GM12878 (cell line): ENCODE measurements at regions not wholly inside any gene's neighbourhood (a gene's known extent, or its start where the extent isn't known, plus 50 kb on each side); places are given as distances from the start of the nearest gene placed in this dataset.

Experiments
- ATAC-seq: fragments of 200-7000 bp; cut with Tn5 transposase; 3 replicates; pipeline ENCODE4 v1.9.1; 2020; ENCODE audit warnings: mild to moderate bottlenecking, moderate library complexity
- BruUV-seq: library from RNA; stranded (reverse); fragments of 400-500 nt; replicated peaks from 2 replicates; lab custom pipeline; 2021; lab: Mats Ljungman, UMichigan
- CTCF ChIA-PET: fragments of 300-600 bp; sonication (Branson Sonifier 250); formaldehyde crosslinking; extraction: SDS; loops from one replicate; lab custom pipeline; 2021; ENCODE audit warnings: inconsistent platforms; lab: Yijun Ruan, JAX
- POLR2A ChIA-PET: fragments of 350-600 bp; formaldehyde crosslinking; extraction: SDS; loops from one replicate; lab custom pipeline; 2021; ENCODE audit warnings: inconsistent platforms; lab: Charles Lee
- RAD21 ChIA-PET: fragments of 300-600 bp; sonication (Branson Sonifier 250); formaldehyde crosslinking; loops from one replicate; lab custom pipeline; 2023; ENCODE audit warnings: antibody characterized with exemption; ENCODE audit not compliant: unreplicated experiment; lab: Charles Lee
- SMC1A ChIA-PET: fragments of 300-600 bp; sonication (Branson Sonifier 250); formaldehyde crosslinking; loops from one replicate; lab custom pipeline; 2023; ENCODE audit not compliant: unreplicated experiment, uncharacterized antibody; lab: Charles Lee
- DNase-seq: peaks from one replicate; pipeline ENCODE4 v3.0.0-alpha.2; 2011; ENCODE audit warnings: low read depth, low spot score
- FAIRE-seq: peaks from 3 replicates; lab custom pipeline; 2011; peaks lifted over from hg19 to GRCh38; lab: Jason Lieb, UNC
- H2AFZ ChIP-seq: 2 replicates; pipeline ENCODE4 v1.6.0; 2011; ENCODE audit warnings: low read depth, low read length, control low read depth; ENCODE audit not compliant: control insufficient read depth
- H3K27ac ChIP-seq: 2 replicates; pipeline ENCODE4 v1.5.1; 2011; ENCODE audit warnings: control low read depth; ENCODE audit not compliant: control insufficient read depth, insufficient read depth
- H3K27me3 ChIP-seq, 2 experiments: replicated peaks in 1 of 2; 2 replicates each; pipeline versions ENCODE4 v1.6.0 to v1.6.1; 2011; ENCODE audit warnings: low read length in 1 of 2; ENCODE audit not compliant: control insufficient read depth in 2 of 2, insufficient read depth in 2 of 2
- H3K36me3 ChIP-seq, 2 experiments: 2 replicates each; pipeline ENCODE4 v1.5.1; 2011; ENCODE audit warnings: low read length in 1 of 2; ENCODE audit not compliant: control insufficient read depth in 2 of 2, insufficient read depth in 2 of 2
- H3K4me1 ChIP-seq: 2 replicates; pipeline ENCODE4 v1.6.1; 2011; ENCODE audit warnings: mild to moderate bottlenecking, low read length, moderate library complexity, mixed read lengths; ENCODE audit not compliant: control insufficient read depth, insufficient read depth
- H3K4me2 ChIP-seq: 2 replicates; pipeline ENCODE4 v1.6.0; 2011; ENCODE audit warnings: control low read depth; ENCODE audit not compliant: control insufficient read depth, insufficient read depth
- H3K4me3 ChIP-seq: fragments of 200-600 bp; sonication (generic); 2 replicates; pipeline ENCODE4 v1.5.1; 2016
- H3K79me2 ChIP-seq: 2 replicates; pipeline ENCODE4 v1.6.0; 2011; ENCODE audit warnings: low read length; ENCODE audit not compliant: control insufficient read depth, insufficient read depth
- H3K9ac ChIP-seq: 2 replicates; pipeline ENCODE4 v1.8.0; 2011; ENCODE audit warnings: low read length, control low read depth, mixed read lengths; ENCODE audit not compliant: control insufficient read depth, insufficient read depth
- H3K9me3 ChIP-seq: replicated peaks from 3 replicates; pipeline ENCODE4 v1.5.1; 2011; ENCODE audit warnings: mild to moderate bottlenecking, low read length; ENCODE audit not compliant: control insufficient read depth, insufficient read depth
- H4K20me1 ChIP-seq: 2 replicates; pipeline ENCODE4 v1.6.0; 2011; ENCODE audit not compliant: control insufficient read depth, insufficient read depth
- CBX5 ChIP-seq: sonication (generic); IDR thresholded peaks from 2 replicates; pipeline ENCODE4 v1.6.1; 2016; ENCODE audit warnings: low read depth, moderate library complexity, mild to moderate bottlenecking, inconsistent platforms
- EED ChIP-seq: sonication (generic); IDR thresholded peaks from 2 replicates; pipeline ENCODE4 v1.6.1; 2016; ENCODE audit warnings: antibody characterized with exemption, low read depth
- FOXM1 ChIP-seq: IDR thresholded peaks from 2 replicates; pipeline ENCODE4 v1.6.1; 2012; ENCODE audit warnings: low read depth, mild to moderate bottlenecking, inconsistent platforms, low read length, moderate library complexity
- HCFC1 ChIP-seq: fragments of 150-350 bp; IDR thresholded peaks from 2 replicates; pipeline ENCODE4 v1.6.1; 2014; ENCODE audit warnings: low read length
- MEF2B ChIP-seq: fragments of 450-650 bp; IDR thresholded peaks from 2 replicates; pipeline ENCODE4 v1.6.1; 2018; ENCODE audit warnings: mild to moderate bottlenecking, moderate library complexity; ENCODE audit not compliant: partially characterized antibody, poor library complexity, severe bottlenecking
- MTA3 ChIP-seq: IDR thresholded peaks from 2 replicates; pipeline ENCODE4 v1.6.1; 2012; ENCODE audit warnings: low read length, inconsistent platforms, borderline replicate concordance
- ZNF24 ChIP-seq: fragments of 450-650 bp; IDR thresholded peaks from 2 replicates; pipeline ENCODE4 v1.6.1; 2017; ENCODE audit warnings: antibody characterized with exemption, mild to moderate bottlenecking
- WGBS: methylation state at CpG from one replicate; pipeline ENCODE4 v1.1.6; 2016; ENCODE audit warnings: low lambda C conversion rate; ENCODE audit not compliant: insufficient replicate concordance, insufficient coverage; ENCODE audit errors: missing lambda C conversion rate; 5-methylcytosine and 5-hydroxymethylcytosine counted together
- in situ Hi-C: fragments of 300-500 bp; cut with MboI; formaldehyde crosslinking; loops from 9 replicates; pipeline ENCODE4 v1.14.3; 2018; ENCODE audit warnings: mixed read lengths
- intact Hi-C: fragments of 100-400 bp; cut with micrococcal nuclease; formaldehyde crosslinking; loops from one replicate; pipeline ENCODE4 v1.14.2; 2022; ENCODE audit not compliant: unreplicated experiment
- TF ChIP-seq, protein P1 (sequence below): fragments of 450-650 bp; IDR thresholded peaks from 2 replicates; pipeline ENCODE4 v1.6.1; 2016; ENCODE audit warnings: mild to moderate bottlenecking

DNA sequence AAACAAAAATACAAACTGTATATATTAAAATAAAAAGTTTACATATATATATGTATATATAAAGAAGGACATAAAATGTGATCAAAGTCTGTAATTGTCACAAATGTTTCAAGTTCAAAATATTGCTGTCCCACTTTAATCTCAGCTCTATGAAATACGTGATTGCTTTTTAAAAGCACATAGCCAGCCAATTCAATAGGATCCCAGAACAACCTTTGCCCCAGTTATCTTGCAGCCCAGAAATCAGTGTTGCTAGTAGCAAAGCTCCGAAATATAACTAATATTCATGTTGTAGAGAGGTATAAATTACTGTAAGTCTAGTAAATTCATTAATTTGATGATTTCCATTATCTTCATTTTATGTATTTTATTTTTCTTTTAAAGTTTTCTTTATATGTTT is 114.6 kb downstream of the ELOVL4 start (continued):
- TF ChIP-seq MTA3 (no peak), MEF2B (no peak)

DNA sequence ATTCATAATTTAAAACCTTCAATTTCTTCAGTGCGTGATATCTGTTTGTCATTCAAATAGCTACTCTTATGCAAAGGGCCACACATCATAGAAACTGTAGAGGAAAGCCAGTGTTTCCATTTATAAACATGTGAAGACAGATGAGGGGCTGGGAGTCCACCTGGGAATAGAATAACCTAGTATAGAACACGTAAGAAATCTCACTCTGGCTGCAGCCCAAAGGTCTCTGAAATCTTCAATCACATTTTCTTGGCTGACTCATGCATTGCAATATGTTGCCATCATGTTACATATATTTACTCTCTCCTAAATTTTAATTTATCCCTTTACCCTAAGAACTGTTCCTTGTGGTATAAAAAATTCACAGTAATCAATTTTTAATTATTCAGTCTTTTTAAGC is 123.2 kb downstream of the ELOVL4 start:
- POLR2A ChIA-PET = no interaction called here
- Histone ChIP-seq H4K20me1 (no peaks in the 10 kb centered on the region), H3K9ac (no peak overlapping the region), H3K27ac (no peak overlapping the region), H3K79me2 (no peaks in the 10 kb centered on the region), H3K36me3 (no peaks in the 10 kb centered on the region), H3K4me1 (no peaks in the 10 kb centered on the region), H3K4me2 (no peak overlapping the region), H3K9me3 (no peaks in the 10 kb centered on the region), H2AFZ (no peak overlapping the region), H3K4me3 (no peak overlapping the region), H3K27me3 (no peaks in the 10 kb centered on the region; a peak in 1 of 4 replicates)
- FAIRE-seq = no peak
- WGBS = 3% methylated on average over 2 of the region's 2 CpGs
- no peak for DNase-seq
- no TSS peak for BruUV-seq
- SMC1A ChIA-PET = interaction anchor here (1.9 kb wide), 1 partner anchor 18 kb away, joined by 3 read pairs; no protein-coding TSS in a partner anchor
- CTCF ChIA-PET = interaction anchor here (0.8 to 1.7 kb wide), 3 partner anchors 14 to 46 kb away, joined by 3 to 6 read pairs (median 3); no protein-coding TSS in a partner anchor
- intact Hi-C loops (no loop called here), in situ Hi-C loops (no loop called here)
- TF ChIP-seq CBX5 = no peak
- TF ChIP-seq ZNF24 = no peak
- TF ChIP-seq EED = no peak
- no peak for TF ChIP-seq HCFC1
- TF ChIP-seq, protein P1, sequence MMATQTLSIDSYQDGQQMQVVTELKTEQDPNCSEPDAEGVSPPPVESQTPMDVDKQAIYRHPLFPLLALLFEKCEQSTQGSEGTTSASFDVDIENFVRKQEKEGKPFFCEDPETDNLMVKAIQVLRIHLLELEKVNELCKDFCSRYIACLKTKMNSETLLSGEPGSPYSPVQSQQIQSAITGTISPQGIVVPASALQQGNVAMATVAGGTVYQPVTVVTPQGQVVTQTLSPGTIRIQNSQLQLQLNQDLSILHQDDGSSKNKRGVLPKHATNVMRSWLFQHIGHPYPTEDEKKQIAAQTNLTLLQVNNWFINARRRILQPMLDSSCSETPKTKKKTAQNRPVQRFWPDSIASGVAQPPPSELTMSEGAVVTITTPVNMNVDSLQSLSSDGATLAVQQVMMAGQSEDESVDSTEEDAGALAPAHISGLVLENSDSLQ = no peak
- no peak for TF ChIP-seq FOXM1
- RAD21 ChIA-PET = no interaction called here
- no peak for ATAC-seq
